ENCODE measurements at regions not wholly inside any gene's neighbourhood (a gene's known extent, or its start where the extent isn't known, plus 50 kb on each side); places are given as distances from the start of the nearest gene placed in this dataset.
"Not testable (repeated sequence)": the region's sequence is repeated elsewhere in the genome, so short reads cannot be mapped to it uniquely, and the experiment has no call there.

- no peak overlapping the region for H3K4me3 ChIP-seq (ENCODE audit: low read depth, low read length)
- H3K27ac ChIP-seq (ENCODE audit: low read depth, low read length): no peak overlapping the region
- H3K36me3 ChIP-seq (ENCODE audit: control insufficient read depth, insufficient read depth, low read length): no peaks in the 10 kb centered on the region
- H3K4me1 ChIP-seq (ENCODE audit: control insufficient read depth, insufficient read depth, low read length): no peaks in the 10 kb centered on the region
- H3K27me3 ChIP-seq (ENCODE audit: control insufficient read depth, insufficient read depth, low read length): no peaks in the 10 kb centered on the region
- no peak for DNase-seq (ENCODE audit: low read depth in 4 of 6, low spot score in 6 of 6)
- 80% methylated on average over 1 of the region's 3 CpGs for WGBS (ENCODE audit: insufficient coverage)
- H3K9me3 ChIP-seq (ENCODE audit: control insufficient read depth, insufficient read depth, low read length): no peaks in the 10 kb centered on the region
Measured at GRCh38 chr4:156521631-156522030, 450.0 kb downstream of the PDGFC start.

GRCh38 chr4:156517956-156518355 is 453.6 kb downstream of the PDGFC start:
- no peak overlapping the region for H3K4me3 ChIP-seq (ENCODE audit: low read depth, low read length)
- H3K27ac ChIP-seq (ENCODE audit: low read depth, low read length): no peak overlapping the region
- no peak for DNase-seq (ENCODE audit: low read depth in 4 of 6, low spot score in 6 of 6)
- no CpG with 5 or more reads among the region's 2 CpGs for WGBS (ENCODE audit: insufficient coverage)
- H3K9me3 ChIP-seq (ENCODE audit: control insufficient read depth, insufficient read depth, low read length): no peaks in the 10 kb centered on the region
- no peaks in the 10 kb centered on the region for H3K27me3 ChIP-seq (ENCODE audit: control insufficient read depth, insufficient read depth, low read length)
- H3K36me3 ChIP-seq (ENCODE audit: control insufficient read depth, insufficient read depth, low read length): no peaks in the 10 kb centered on the region
- no peaks in the 10 kb centered on the region for H3K4me1 ChIP-seq (ENCODE audit: control insufficient read depth, insufficient read depth, low read length)

DNA sequence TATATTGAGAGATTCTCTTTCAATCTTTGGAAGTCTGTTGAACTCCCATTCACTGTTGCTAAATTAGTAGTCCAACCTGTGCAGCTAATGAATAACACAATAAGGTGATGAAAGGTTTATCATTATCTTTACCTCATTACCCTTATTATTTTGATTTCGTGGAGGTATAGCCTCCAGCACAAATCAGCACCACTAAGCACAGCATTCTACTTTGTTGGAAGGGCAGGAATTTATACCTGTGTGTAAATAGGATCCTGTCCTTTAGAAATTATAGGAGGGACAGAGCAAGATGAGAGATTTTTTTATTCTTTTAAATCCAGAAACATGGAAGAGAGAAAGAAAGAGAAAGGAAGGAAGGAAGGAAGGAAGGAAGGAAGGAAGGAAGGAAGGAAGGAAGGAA is 454.1 kb downstream of the PDGFC start:
- DNase-seq (ENCODE audit: low read depth in 4 of 6, low spot score in 6 of 6): no peak
- WGBS (ENCODE audit: insufficient coverage): no CpG with 5 or more reads among the region's 1 CpG
- no peaks in the 10 kb centered on the region for H3K27me3 ChIP-seq (ENCODE audit: control insufficient read depth, insufficient read depth, low read length)
- no peak overlapping the region for H3K27ac ChIP-seq (ENCODE audit: low read depth, low read length)
- H3K4me1 ChIP-seq (ENCODE audit: control insufficient read depth, insufficient read depth, low read length): no peaks in the 10 kb centered on the region
- no peaks in the 10 kb centered on the region for H3K9me3 ChIP-seq (ENCODE audit: control insufficient read depth, insufficient read depth, low read length)
- no peaks in the 10 kb centered on the region for H3K36me3 ChIP-seq (ENCODE audit: control insufficient read depth, insufficient read depth, low read length)
- H3K4me3 ChIP-seq (ENCODE audit: low read depth, low read length): no peak overlapping the region

DNA sequence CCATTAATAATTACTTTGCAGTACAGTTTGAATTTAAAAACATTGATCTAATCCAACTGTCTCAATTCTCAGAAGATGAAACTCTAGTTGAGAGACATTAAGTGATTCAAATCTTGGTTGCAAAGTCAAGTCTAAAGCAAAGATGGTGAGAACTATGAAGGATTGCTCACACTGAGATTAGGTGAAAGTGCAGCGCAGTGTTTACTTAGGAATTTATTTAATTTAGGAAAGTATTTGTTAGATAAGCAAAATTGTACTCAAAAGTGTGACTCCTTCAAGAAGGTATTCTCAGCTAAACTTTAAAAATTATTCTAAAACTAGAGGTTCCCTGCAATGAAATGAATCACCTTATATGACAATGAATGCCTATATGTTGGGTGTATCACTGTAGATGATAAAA is 454.9 kb downstream of the PDGFC start:
- Histone ChIP-seq H3K9me3 (ENCODE audit: control insufficient read depth, insufficient read depth, low read length) (no peaks in the 10 kb centered on the region), H3K4me1 (ENCODE audit: control insufficient read depth, insufficient read depth, low read length) (no peaks in the 10 kb centered on the region), H3K27ac (ENCODE audit: low read depth, low read length) (no peak overlapping the region), H3K27me3 (ENCODE audit: control insufficient read depth, insufficient read depth, low read length) (no peaks in the 10 kb centered on the region), H3K36me3 (ENCODE audit: control insufficient read depth, insufficient read depth, low read length) (no peaks in the 10 kb centered on the region), H3K4me3 (ENCODE audit: low read depth, low read length) (no peak overlapping the region)
- no CpG with 5 or more reads among the region's 1 CpG for WGBS (ENCODE audit: insufficient coverage)
- no peak for DNase-seq (ENCODE audit: low read depth in 4 of 6, low spot score in 6 of 6)

- WGBS (ENCODE audit: insufficient coverage): no CpG with 5 or more reads among the region's 3 CpGs
- no peak for DNase-seq (ENCODE audit: low read depth in 4 of 6, low spot score in 6 of 6)
- Histone ChIP-seq H3K36me3 (ENCODE audit: control insufficient read depth, insufficient read depth, low read length) (no peaks in the 10 kb centered on the region), H3K27me3 (ENCODE audit: control insufficient read depth, insufficient read depth, low read length) (no peaks in the 10 kb centered on the region), H3K27ac (ENCODE audit: low read depth, low read length) (no peak overlapping the region), H3K4me1 (ENCODE audit: control insufficient read depth, insufficient read depth, low read length) (no peaks in the 10 kb centered on the region), H3K4me3 (ENCODE audit: low read depth, low read length) (no peak overlapping the region), H3K9me3 (ENCODE audit: control insufficient read depth, insufficient read depth, low read length) (no peaks in the 10 kb centered on the region)
Measured at GRCh38 chr4:156515295-156515694, 456.3 kb downstream of the PDGFC start.

- WGBS (ENCODE audit: insufficient coverage): 0% methylated on average over 1 of the region's 2 CpGs
Measured at GRCh38 chr4:156512622-156513021, 459.0 kb downstream of the PDGFC start.

GRCh38 chr4:156509921-156510320 is 461.7 kb downstream of the PDGFC start:
- H3K4me1 ChIP-seq (ENCODE audit: control insufficient read depth, insufficient read depth, low read length); H3K9me3 ChIP-seq (ENCODE audit: control insufficient read depth, insufficient read depth, low read length); H3K36me3 ChIP-seq (ENCODE audit: control insufficient read depth, insufficient read depth, low read length); DNase-seq (ENCODE audit: low read depth in 4 of 6, low spot score in 6 of 6); H3K27ac ChIP-seq (ENCODE audit: low read depth, low read length); H3K4me3 ChIP-seq (ENCODE audit: low read depth, low read length); H3K27me3 ChIP-seq (ENCODE audit: control insufficient read depth, insufficient read depth, low read length): not testable (repeated sequence)
- WGBS (ENCODE audit: insufficient coverage): no CpG with 5 or more reads among the region's 1 CpG

More at GRCh38 chr4:156512622-156513021, 459.0 kb downstream of the PDGFC start:
- no peaks in the 10 kb centered on the region for H3K4me1 ChIP-seq (ENCODE audit: control insufficient read depth, insufficient read depth, low read length)
- H3K27ac ChIP-seq (ENCODE audit: low read depth, low read length): no peak overlapping the region
- H3K9me3 ChIP-seq (ENCODE audit: control insufficient read depth, insufficient read depth, low read length): no peaks in the 10 kb centered on the region
- H3K27me3 ChIP-seq (ENCODE audit: control insufficient read depth, insufficient read depth, low read length): no peaks in the 10 kb centered on the region
- H3K36me3 ChIP-seq (ENCODE audit: control insufficient read depth, insufficient read depth, low read length): no peaks in the 10 kb centered on the region
- no peak overlapping the region for H3K4me3 ChIP-seq (ENCODE audit: low read depth, low read length)
- DNase-seq (ENCODE audit: low read depth in 4 of 6, low spot score in 6 of 6): no peak

DNA sequence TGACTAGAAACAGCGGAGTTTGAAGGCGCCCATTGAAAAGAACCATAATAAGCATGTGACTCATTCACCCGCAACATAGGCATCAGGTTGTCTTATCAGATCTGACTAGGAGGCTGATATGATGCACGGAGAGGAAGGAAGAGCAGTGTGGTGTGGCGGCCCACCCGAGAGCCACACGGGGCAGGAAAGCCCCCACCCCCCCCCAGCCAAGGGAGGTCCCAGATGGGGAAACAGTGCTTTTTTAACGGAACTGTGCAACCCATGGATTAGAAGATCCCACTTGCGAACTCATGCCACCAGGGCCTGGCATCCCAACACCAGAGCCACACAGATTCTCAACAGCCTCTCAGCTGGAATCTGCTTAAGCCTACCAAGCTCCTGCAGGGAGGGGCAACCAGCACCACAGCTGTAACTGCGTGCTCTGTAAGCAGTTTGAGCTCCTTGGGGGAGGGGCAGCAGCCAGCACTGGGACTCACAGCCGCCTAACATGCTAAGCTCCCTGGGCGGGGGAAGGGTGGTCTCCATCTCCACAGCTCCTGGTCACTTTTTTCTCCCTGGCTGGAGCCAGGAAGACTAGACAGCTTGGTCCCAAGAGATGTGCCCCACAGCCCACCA is 466.2 kb downstream of the PDGFC start:
- H3K27me3 ChIP-seq (ENCODE audit: control insufficient read depth, insufficient read depth, low read length): no peaks in the 10 kb centered on the region
- H3K4me1 ChIP-seq (ENCODE audit: control insufficient read depth, insufficient read depth, low read length): no peaks in the 10 kb centered on the region
- WGBS (ENCODE audit: insufficient coverage): 79% methylated on average over 5 of the region's 12 CpGs
- H3K36me3 ChIP-seq (ENCODE audit: control insufficient read depth, insufficient read depth, low read length): no peaks in the 10 kb centered on the region
- no peak overlapping the region for H3K27ac ChIP-seq (ENCODE audit: low read depth, low read length)
- DNase-seq (ENCODE audit: low read depth in 4 of 6, low spot score in 6 of 6): no peak
- no peak overlapping the region for H3K4me3 ChIP-seq (ENCODE audit: low read depth, low read length)
- H3K9me3 ChIP-seq (ENCODE audit: control insufficient read depth, insufficient read depth, low read length): no peaks in the 10 kb centered on the region

- no CpG with 5 or more reads among the region's 3 CpGs for WGBS (ENCODE audit: insufficient coverage)
- H3K9me3 ChIP-seq (ENCODE audit: control insufficient read depth, insufficient read depth, low read length): no peaks in the 10 kb centered on the region
- no peak overlapping the region for H3K27ac ChIP-seq (ENCODE audit: low read depth, low read length)
- no peak overlapping the region for H3K4me3 ChIP-seq (ENCODE audit: low read depth, low read length)
- no peak for DNase-seq (ENCODE audit: low read depth in 4 of 6, low spot score in 6 of 6)
- H3K4me1 ChIP-seq (ENCODE audit: control insufficient read depth, insufficient read depth, low read length): no peaks in the 10 kb centered on the region
- no peaks in the 10 kb centered on the region for H3K27me3 ChIP-seq (ENCODE audit: control insufficient read depth, insufficient read depth, low read length)
- H3K36me3 ChIP-seq (ENCODE audit: control insufficient read depth, insufficient read depth, low read length): no peaks in the 10 kb centered on the region
Measured at GRCh38 chr4:156503119-156503518, 468.5 kb downstream of the PDGFC start.

DNA sequence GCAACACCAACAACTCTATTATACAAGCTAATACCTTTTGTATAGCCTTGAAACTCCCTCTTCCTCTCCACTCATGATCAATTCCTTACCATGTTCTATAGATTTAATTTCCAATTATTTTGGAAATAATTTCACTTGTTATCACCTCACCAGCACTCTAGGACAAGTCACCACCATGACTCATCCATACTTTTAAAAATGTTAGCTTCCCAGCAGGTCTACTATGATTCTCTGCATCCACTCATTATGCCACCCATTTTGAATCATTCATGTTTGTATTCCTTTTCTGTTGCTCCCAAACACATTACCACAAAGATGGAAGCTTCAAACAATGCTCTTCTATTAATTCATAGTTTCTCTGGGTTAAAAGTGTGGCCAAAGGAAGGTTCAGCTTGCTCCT is 469.6 kb downstream of the PDGFC start:
- no peak for DNase-seq (ENCODE audit: low read depth in 4 of 6, low spot score in 6 of 6)
- Histone ChIP-seq H3K36me3 (ENCODE audit: control insufficient read depth, insufficient read depth, low read length) (no peaks in the 10 kb centered on the region), H3K27ac (ENCODE audit: low read depth, low read length) (no peak overlapping the region), H3K27me3 (ENCODE audit: control insufficient read depth, insufficient read depth, low read length) (no peaks in the 10 kb centered on the region), H3K4me3 (ENCODE audit: low read depth, low read length) (no peak overlapping the region), H3K4me1 (ENCODE audit: control insufficient read depth, insufficient read depth, low read length) (no peaks in the 10 kb centered on the region), H3K9me3 (ENCODE audit: control insufficient read depth, insufficient read depth, low read length) (no peaks in the 10 kb centered on the region)
